ENCODE measurements at regions not wholly inside any gene's neighbourhood (a gene's known extent, or its start where the extent isn't known, plus 50 kb on each side); places are given as distances from the start of the nearest gene placed in this dataset.
A peak's percentile ranks its signal among the peaks of the same experiment; 100 is the strongest.

- peak; percentile 14 to 38 for DNase-seq
- no peaks in the 10 kb centered on the region for H3K36me3 ChIP-seq
- in situ Hi-C loops (cut with MboI; ENCODE audit: low sequenced_read_pairs in 4 of 4), result no loop called here
- no peaks in the 10 kb centered on the region for H3K9me3 ChIP-seq
- no peaks in the 10 kb centered on the region for H3K27me3 ChIP-seq
- peak; percentile 47 to 74 for ATAC-seq
- TF ChIP-seq CTCF (IDR thresholded peaks at IDR 0.05 in 4 of 5, conservative IDR thresholded peaks at IDR 0.05 in 1 of 5) (no peak), POLR2A (IDR thresholded peaks at IDR 0.05) (no peak)
- no peak overlapping the region for H3K4me3 ChIP-seq
- intact Hi-C loops (cut with DNase I; ENCODE audit: low total_unique reads), result no loop called here
- peaks cover 18 to 27% of the 10 kb centered on the region in 2 donors for H3K4me1 ChIP-seq
- peak overlapping the region; percentile 22 to 51 (median 31) for H3K27ac ChIP-seq
Observed at GRCh38 chrX:10045327-10046000, 78.3 kb downstream of the CLDN34 start.

GRCh38 chrX:10047133-10047532, 80.0 kb downstream of the CLDN34 start:
- H3K4me1 ChIP-seq, result peaks cover 22 to 31% of the 10 kb centered on the region in 2 donors
- no peak for TF ChIP-seq POLR2A (IDR thresholded peaks at IDR 0.05)
- no peak for TF ChIP-seq CTCF (IDR thresholded peaks at IDR 0.05 in 4 of 5, conservative IDR thresholded peaks at IDR 0.05 in 1 of 5)
- no peak overlapping the region for H3K4me3 ChIP-seq
- no peaks in the 10 kb centered on the region for H3K27me3 ChIP-seq
- intact Hi-C loops (cut with DNase I; ENCODE audit: low total_unique reads) (no loop called here), in situ Hi-C loops (cut with MboI; ENCODE audit: low sequenced_read_pairs in 4 of 4) (no loop called here)
- H3K36me3 ChIP-seq, result no peaks in the 10 kb centered on the region
- no peak for ATAC-seq
- no peak for DNase-seq
- H3K9me3 ChIP-seq, result no peaks in the 10 kb centered on the region
- H3K27ac ChIP-seq, result peak overlapping the region in 1 of 4 donors; percentile 13

GRCh38 chrX:10047631-10048030, 80.5 kb downstream of the CLDN34 start:
- no peak overlapping the region for H3K4me3 ChIP-seq

GRCh38 chrX:10048076-10048475, 80.9 kb downstream of the CLDN34 start:
- in situ Hi-C loops (cut with MboI; ENCODE audit: low sequenced_read_pairs in 4 of 4), result no loop called here
- TF ChIP-seq POLR2A (IDR thresholded peaks at IDR 0.05), result no peak
- TF ChIP-seq CTCF (IDR thresholded peaks at IDR 0.05 in 4 of 5, conservative IDR thresholded peaks at IDR 0.05 in 1 of 5), result no peak
- H3K9me3 ChIP-seq, result no peaks in the 10 kb centered on the region
- H3K4me3 ChIP-seq, result no peak overlapping the region
- H3K4me1 ChIP-seq, result peaks cover 32 to 35% of the 10 kb centered on the region in 2 donors
- no peak for DNase-seq
- peak overlapping the region in 2 of 4 donors; percentile 18 to 42 for H3K27ac ChIP-seq
- no peak for ATAC-seq
- intact Hi-C loops (cut with DNase I; ENCODE audit: low total_unique reads), result no loop called here
- H3K27me3 ChIP-seq, result no peaks in the 10 kb centered on the region
- H3K36me3 ChIP-seq, result no peaks in the 10 kb centered on the region

More at GRCh38 chrX:10047631-10048030, 80.5 kb downstream of the CLDN34 start:
- no peak for ATAC-seq
- TF ChIP-seq CTCF (IDR thresholded peaks at IDR 0.05 in 4 of 5, conservative IDR thresholded peaks at IDR 0.05 in 1 of 5) (no peak), POLR2A (IDR thresholded peaks at IDR 0.05) (no peak)
- in situ Hi-C loops (cut with MboI; ENCODE audit: low sequenced_read_pairs in 4 of 4) (no loop called here), intact Hi-C loops (cut with DNase I; ENCODE audit: low total_unique reads) (no loop called here)
- H3K4me1 ChIP-seq, result peaks cover 27 to 33% of the 10 kb centered on the region in 2 donors
- DNase-seq, result no peak
- H3K27ac ChIP-seq, result peak overlapping the region in 1 of 4 donors; percentile 13
- no peaks in the 10 kb centered on the region for H3K9me3 ChIP-seq
- H3K27me3 ChIP-seq, result no peaks in the 10 kb centered on the region
- no peaks in the 10 kb centered on the region for H3K36me3 ChIP-seq
